ENCODE measurements at regions not wholly inside any gene's neighbourhood (a gene's known extent, or its start where the extent isn't known, plus 50 kb on each side); places are given as distances from the start of the nearest gene placed in this dataset.
"Not testable (repeated sequence)": the region's sequence is repeated elsewhere in the genome, so short reads cannot be mapped to it uniquely, and the experiment has no call there.

DNA sequence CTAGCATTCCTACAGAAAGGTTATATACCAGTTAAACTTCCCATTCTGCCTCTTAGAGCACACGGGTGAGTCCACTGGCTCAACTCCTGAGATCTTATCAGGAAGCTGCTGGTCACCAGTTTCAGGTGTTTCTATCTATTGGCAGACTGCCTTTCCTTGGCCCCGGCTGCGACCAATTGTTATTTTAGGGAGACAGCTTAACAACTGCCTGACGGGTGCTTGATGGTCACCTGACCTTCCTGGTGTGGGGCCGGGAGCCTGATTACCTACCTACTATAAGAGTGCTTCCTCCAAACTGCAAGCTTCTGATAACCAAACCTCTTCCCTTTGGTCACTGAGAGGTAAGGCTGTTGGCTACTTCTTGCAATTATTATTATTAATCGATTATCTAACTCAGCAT is 122.1 kb upstream of the XIRP2 start:
- DNase-seq = no peak
- ATAC-seq (replicated peaks) = no peak
- Mint-ChIP-seq H3K27me3 (no peaks in the 10 kb centered on the region), H3K4me1 (peaks cover 0 to 5% of the 10 kb centered on the region in 2 donors), H3K9me3 (peaks cover 0 to 3% of the 10 kb centered on the region in 2 donors), H3K4me3 (no peak overlapping the region), H3K36me3 (no peaks in the 10 kb centered on the region), H3K27ac (no peak overlapping the region)

DNA sequence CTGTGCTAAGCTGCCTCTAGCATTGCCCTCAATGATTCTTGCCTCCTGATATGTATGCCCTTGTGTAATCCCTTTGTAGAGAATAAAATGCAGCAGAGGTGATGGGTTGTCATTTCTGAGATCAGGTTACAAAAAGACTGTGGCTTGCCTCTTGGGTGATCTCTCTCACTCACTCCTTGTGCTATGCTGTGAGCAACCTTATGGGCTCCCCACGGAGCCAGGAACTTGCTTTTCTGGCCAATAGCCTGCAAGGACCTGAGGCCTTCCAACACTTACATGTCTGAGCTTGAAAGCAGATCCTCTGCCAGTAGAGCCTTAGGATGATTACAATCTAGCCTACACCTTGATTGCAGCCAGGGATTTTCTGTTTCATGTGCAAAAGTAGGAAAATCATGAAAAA is 123.1 kb upstream of the XIRP2 start:
- ATAC-seq (replicated peaks) (no peak), DNase-seq (no peak)
- Mint-ChIP-seq H3K27ac (no peak overlapping the region), H3K36me3 (no peaks in the 10 kb centered on the region), H3K4me1 (peaks cover 0 to 5% of the 10 kb centered on the region in 2 donors), H3K27me3 (no peaks in the 10 kb centered on the region), H3K4me3 (no peak overlapping the region), H3K9me3 (peaks cover 0 to 3% of the 10 kb centered on the region in 2 donors)

DNA sequence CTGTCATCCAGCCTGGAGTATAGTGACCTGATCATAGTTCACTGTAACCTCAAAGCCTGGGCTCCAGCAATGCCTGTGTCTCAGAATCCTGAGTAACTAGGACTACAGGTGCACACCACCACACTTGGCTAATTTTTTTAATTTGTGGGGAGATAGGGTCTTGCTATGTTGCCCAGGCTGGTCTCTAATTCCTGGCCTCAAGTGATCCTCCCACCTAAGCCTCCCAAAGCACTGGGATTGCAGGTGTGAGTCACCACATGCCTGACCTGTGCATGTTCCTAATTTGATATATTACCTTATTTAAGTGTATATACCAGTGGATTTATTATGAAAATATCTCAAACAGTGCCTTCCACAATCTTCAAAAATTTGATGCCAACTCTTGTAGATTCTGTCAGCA is 123.6 kb upstream of the XIRP2 start:
- Mint-ChIP-seq H3K4me3 (no peak overlapping the region), H3K4me1 (peaks cover 0 to 5% of the 10 kb centered on the region in 2 donors), H3K27me3 (no peaks in the 10 kb centered on the region), H3K9me3 (peaks cover 0 to 3% of the 10 kb centered on the region in 2 donors), H3K36me3 (no peaks in the 10 kb centered on the region), H3K27ac (no peak overlapping the region)
- no peak for DNase-seq
- ATAC-seq (replicated peaks) = no peak

DNA sequence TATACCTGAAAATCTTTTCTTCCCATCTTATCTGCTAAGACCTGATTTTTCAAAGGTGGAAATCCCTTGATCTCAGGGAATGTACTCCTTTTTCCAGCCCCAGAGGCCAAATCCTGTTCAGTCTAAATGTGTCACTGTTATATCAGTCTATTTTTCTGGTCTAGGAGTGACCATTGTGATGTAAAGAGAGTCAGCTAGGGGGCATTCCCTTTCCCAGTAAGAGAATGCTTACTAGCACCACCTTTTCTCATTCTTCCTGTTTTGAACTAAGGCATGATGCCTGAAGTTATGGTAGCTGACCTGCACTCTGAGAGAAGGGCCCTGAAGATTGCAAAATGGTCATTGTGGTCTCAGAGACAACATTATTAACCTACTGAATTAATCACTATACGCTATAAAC is 124.1 kb upstream of the XIRP2 start:
- H3K27me3 Mint-ChIP-seq = no peaks in the 10 kb centered on the region
- H3K36me3 Mint-ChIP-seq = no peaks in the 10 kb centered on the region
- H3K4me3 Mint-ChIP-seq = no peak overlapping the region
- H3K4me1 Mint-ChIP-seq = peaks cover 0 to 5% of the 10 kb centered on the region in 2 donors
- peaks cover 0 to 1% of the 10 kb centered on the region in 2 donors for H3K9me3 Mint-ChIP-seq
- DNase-seq = no peak
- H3K27ac Mint-ChIP-seq = no peak overlapping the region
- no peak for ATAC-seq (replicated peaks)

DNA sequence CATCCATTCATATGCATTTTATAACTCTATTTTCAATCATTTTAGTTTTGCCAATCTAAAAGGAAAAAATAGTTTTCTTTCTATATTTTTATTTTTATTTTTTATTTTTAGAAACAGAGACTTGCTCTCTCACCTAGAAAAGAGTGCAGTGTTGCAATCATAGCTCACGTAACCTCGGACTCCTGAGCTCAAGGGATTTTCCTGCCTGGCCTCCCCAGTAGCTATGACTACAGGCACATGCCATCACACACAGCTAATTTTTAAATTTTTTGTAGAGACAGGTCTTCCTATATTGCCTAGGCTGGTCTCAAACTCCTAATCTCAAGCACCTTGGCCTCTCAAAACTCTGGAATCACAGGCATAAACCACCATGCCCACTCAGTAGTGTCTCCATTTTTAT is 125.5 kb upstream of the XIRP2 start:
- Mint-ChIP-seq H3K4me3 (no peak overlapping the region), H3K27ac (no peak overlapping the region), H3K4me1 (no peaks in the 10 kb centered on the region), H3K36me3 (no peaks in the 10 kb centered on the region), H3K9me3 (peaks cover 0 to 1% of the 10 kb centered on the region in 2 donors), H3K27me3 (no peaks in the 10 kb centered on the region)
- ATAC-seq (replicated peaks) (no peak), DNase-seq (no peak)

DNA sequence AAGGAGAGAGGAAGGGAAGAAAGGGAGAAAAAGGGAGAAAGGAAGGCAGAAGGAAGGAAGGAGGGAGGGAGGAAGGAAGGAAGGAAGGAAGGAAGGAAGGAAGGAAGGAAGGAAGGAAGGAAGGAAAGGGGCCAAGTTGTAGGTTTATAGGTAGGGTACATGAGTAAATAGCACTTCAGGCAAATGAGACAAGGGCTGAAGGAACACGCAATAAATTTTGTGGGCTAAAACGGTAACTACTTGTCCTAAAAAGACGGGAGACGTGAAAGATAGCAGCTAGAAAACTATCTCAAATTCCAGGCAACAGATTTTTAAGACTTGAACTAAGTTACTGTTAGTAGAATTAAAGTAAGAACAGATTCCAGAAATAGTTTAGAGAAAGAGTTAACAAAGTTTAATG is 129.3 kb upstream of the XIRP2 start:
- no peaks in the 10 kb centered on the region for H3K27me3 Mint-ChIP-seq
- H3K9me3 Mint-ChIP-seq = no peaks in the 10 kb centered on the region
- ATAC-seq (replicated peaks) (no peak), DNase-seq (no peak)
- H3K36me3 Mint-ChIP-seq = no peaks in the 10 kb centered on the region
- no peak overlapping the region for H3K27ac Mint-ChIP-seq
- no peaks in the 10 kb centered on the region for H3K4me1 Mint-ChIP-seq
- H3K4me3 Mint-ChIP-seq = no peak overlapping the region

DNA sequence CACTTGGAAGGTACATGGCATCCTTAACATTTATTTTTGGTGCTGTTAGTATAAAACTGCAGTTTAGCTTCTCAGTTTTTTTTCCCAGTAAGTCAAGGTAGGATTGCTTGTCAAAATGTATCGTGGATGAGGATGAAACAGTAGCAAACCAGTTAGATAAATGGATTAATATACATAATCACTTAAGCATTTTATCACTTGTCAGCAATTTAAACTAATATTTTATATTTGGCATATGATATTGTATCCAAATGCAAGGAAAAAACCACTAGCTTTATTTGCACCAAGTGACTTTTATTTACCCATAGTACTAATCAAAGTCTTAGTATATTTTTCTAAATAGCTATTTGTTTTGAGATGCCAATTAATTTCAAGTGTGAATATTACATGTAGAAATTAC is 137.7 kb upstream of the XIRP2 start:
- Mint-ChIP-seq H3K27me3 (no peaks in the 10 kb centered on the region), H3K36me3 (no peaks in the 10 kb centered on the region), H3K4me3 (no peak overlapping the region), H3K27ac (no peak overlapping the region), H3K9me3 (peaks cover under 1 to 5% of the 10 kb centered on the region in 2 donors), H3K4me1 (no peaks in the 10 kb centered on the region)
- DNase-seq = no peak
- no peak for ATAC-seq (replicated peaks)

DNA sequence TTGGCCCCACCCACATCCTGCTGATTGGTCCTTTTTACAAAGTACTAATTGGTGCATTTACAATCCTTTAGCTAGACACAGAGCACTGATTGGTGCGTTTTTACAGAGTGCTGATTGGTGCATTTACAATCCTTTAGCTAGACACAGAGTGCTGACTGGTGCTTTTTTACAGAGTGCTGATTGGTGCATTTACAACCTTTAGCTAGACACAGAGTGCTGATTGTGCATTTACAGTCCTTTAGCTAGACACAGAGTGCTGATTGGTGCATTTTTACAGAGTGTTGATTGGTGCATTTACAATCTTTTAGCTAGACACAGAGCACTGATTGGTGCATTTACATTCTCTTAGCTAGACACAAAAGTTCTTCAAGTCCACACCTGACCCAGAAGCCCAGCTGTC is 144.2 kb upstream of the XIRP2 start:
- not testable (repeated sequence) for H3K4me3 Mint-ChIP-seq; DNase-seq; H3K4me1 Mint-ChIP-seq; H3K27me3 Mint-ChIP-seq; ATAC-seq (replicated peaks); H3K27ac Mint-ChIP-seq
- H3K36me3 Mint-ChIP-seq = peaks cover 0 to 14% of the 10 kb centered on the region in 2 donors
- peaks cover 23 to 30% of the 10 kb centered on the region in 2 donors for H3K9me3 Mint-ChIP-seq

DNA sequence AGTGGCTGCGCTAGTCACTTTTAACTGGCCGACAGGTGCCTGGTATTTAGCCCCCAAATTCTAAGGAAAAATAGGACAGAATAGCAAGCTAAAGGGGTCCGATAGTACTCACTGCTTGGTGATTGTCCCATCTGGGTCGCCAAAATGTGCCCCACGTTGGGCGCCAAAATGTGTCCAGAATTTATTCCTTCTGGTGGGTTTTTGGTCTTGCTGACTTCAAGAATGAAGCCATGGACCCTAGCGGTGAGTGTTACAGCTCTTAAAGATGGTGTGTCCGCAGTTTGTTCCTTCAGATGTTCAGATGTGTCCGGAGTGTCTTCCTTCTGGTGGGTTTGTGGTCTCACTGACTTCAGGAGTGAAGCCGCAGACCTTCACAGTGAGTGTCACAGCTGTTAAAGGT is 144.8 kb upstream of the XIRP2 start:
- not testable (repeated sequence) for DNase-seq; H3K27me3 Mint-ChIP-seq; ATAC-seq (replicated peaks); H3K27ac Mint-ChIP-seq; H3K4me1 Mint-ChIP-seq; H3K4me3 Mint-ChIP-seq
- peaks cover 0 to 14% of the 10 kb centered on the region in 2 donors for H3K36me3 Mint-ChIP-seq
- H3K9me3 Mint-ChIP-seq = peaks cover 27 to 30% of the 10 kb centered on the region in 2 donors

DNA sequence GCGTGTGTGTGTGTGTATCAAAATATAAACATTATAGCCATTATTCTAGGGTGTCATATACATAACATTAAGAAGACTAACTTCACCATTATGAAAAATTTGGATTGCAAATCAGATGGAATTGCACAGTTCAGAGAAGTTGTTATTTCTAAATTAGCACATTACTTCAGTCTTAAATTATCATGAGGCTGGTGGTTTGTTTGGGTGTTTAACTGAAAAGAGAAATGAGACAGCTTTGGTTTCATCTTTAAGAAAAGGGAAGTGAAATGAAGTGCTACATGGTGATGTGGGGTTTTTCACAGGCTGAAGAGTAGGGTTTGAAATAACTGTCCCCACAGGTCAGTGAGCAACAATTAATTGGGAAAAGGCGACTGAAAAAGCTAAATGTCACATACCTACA is 161.2 kb upstream of the XIRP2 start:
- DNase-seq (no peak), ATAC-seq (replicated peaks) (peak; percentile 99)
- H3K36me3 Mint-ChIP-seq = peaks cover 20 to 28% of the 10 kb centered on the region in 2 donors
- H3K27me3 Mint-ChIP-seq = peaks cover 0 to 3% of the 10 kb centered on the region in 2 donors
- H3K27ac Mint-ChIP-seq = peak overlapping the region; percentile 32
- H3K4me3 Mint-ChIP-seq = peak overlapping the region; percentile 15 to 38
- H3K9me3 Mint-ChIP-seq = peaks cover 23 to 32% of the 10 kb centered on the region in 2 donors
- H3K4me1 Mint-ChIP-seq = peaks cover 21 to 40% of the 10 kb centered on the region in 2 donors

DNA sequence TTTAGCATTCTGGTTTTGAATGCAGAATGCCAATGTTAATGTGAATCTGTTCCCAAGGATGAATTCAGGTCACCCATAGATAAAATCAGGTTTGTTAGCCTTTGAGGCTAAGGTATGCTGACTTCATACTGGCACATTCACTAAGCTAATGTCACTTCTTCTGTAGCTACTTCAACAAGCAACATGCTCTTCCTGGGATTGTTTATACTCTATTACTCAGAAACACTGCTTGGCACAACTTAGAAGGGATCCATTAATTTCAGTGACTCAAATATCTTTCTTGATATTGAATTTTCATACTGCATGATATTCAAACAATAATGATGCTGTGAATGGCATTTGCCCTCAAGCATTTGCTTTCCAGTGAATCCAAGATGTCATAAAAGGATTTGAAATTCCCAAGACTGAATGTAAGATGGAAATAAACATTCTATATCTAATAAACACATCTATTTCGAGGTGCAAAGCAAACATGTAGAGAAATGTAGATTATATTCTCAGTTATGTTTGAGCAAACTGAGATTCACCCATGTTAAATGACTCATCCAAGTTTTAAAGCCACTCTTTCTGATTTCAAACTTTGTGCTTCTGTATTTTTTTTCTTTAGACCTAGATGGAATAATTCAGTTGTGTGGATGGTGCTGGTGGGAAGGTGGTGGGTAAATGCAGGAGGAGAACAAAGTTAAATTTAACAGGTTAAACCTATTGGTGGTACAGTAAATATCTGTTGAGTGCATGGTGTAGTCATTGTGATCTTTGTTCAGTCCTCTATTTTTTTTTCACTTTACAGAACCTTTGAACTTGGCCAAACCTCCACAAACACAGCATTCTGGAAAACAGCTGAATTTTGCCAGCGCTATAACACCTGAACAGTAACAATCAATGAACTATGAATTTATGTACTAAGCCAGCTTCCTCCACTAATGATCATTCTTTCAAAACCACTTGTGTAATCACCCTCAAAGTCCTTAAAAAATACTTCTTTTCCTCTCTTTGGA is 162.1 kb upstream of the XIRP2 start:
- ATAC-seq (replicated peaks) (peak in 1 of 2 donors; percentile 1), DNase-seq (no peak)
- Mint-ChIP-seq H3K9me3 (peaks cover 24 to 38% of the 10 kb centered on the region in 2 donors), H3K4me1 (peaks cover 22 to 40% of the 10 kb centered on the region in 2 donors), H3K27me3 (peaks cover 0 to 3% of the 10 kb centered on the region in 2 donors), H3K4me3 (peak overlapping the region in 1 of 2 donors; percentile 38), H3K27ac (no peak overlapping the region), H3K36me3 (peaks cover 23 to 29% of the 10 kb centered on the region in 2 donors)

DNA sequence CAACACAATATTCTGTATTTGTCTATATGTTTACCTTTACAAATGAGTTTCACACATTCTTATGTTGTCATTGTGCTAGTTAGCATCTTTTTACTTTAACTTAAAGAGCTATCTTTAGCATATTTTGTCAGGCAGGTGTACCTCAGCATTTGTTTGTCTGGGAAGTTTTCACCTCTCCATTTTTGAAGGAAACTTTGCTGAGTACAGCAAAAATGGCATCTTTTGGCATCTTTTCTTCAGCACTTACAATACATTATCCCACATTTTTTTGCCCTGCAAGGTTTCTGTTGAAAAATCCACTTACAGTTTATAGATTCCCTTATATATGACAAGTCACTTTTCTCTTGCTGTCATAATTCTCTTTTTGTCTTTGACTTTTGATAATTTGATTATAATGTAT is 171.3 kb upstream of the XIRP2 start:
- Mint-ChIP-seq H3K27me3 (peaks cover 0 to 12% of the 10 kb centered on the region in 2 donors), H3K27ac (no peak overlapping the region), H3K4me1 (peaks cover 0 to under 1% of the 10 kb centered on the region in 2 donors), H3K4me3 (no peak overlapping the region), H3K9me3 (peaks cover 11 to 13% of the 10 kb centered on the region in 2 donors), H3K36me3 (peaks cover under 1 to 5% of the 10 kb centered on the region in 2 donors)
- ATAC-seq (replicated peaks) (no peak), DNase-seq (no peak)

DNA sequence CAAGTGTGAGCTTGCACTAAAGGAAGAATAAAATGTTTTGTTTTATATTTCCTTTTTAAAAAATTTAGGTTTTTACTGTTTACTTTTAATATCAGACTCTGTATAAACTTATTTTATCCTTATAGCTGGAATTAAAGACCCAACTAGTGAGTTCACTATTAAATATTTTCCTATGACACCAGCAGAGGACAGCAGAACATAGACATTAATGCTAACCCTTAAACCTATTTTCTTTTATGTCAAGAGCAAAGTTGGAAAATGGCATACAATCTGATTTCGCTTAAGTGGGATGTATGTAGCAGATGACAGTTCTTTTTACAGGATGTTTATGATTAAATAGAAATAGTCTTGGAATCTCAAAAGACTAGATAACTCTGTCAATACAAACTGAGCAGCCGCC is 188.2 kb upstream of the XIRP2 start:
- DNase-seq = no peak

DNA sequence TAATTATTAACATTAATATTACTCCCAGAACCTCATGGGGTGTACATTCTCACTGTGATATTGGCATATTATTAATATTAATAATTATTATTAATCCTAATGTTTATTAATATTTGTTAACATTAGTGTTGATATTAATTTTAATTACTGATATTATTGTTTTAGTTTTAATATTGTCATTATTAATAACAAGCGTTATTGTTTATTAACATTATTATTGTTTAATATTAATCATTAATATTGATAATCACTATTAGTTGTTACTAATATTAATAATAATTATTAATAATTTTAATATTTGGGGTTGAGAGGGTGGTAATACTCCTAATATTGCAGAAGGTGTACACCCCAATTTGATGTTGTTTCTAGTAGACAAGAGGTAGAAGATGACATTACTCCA is 193.1 kb upstream of the XIRP2 start:
- no peak for DNase-seq
- ATAC-seq (replicated peaks) = no peak
- H3K27ac Mint-ChIP-seq = no peak overlapping the region
- H3K36me3 Mint-ChIP-seq = no peaks in the 10 kb centered on the region
- H3K27me3 Mint-ChIP-seq = no peaks in the 10 kb centered on the region
- H3K4me1 Mint-ChIP-seq = no peaks in the 10 kb centered on the region
- H3K4me3 Mint-ChIP-seq = no peak overlapping the region
- peaks cover 5 to 15% of the 10 kb centered on the region in 2 donors for H3K9me3 Mint-ChIP-seq

More for the DNA sequence above, 188.2 kb upstream of the XIRP2 start:
- H3K27me3 Mint-ChIP-seq = no peaks in the 10 kb centered on the region
- H3K4me3 Mint-ChIP-seq = no peak overlapping the region
- ATAC-seq (replicated peaks) = no peak
- H3K36me3 Mint-ChIP-seq = no peaks in the 10 kb centered on the region
- H3K4me1 Mint-ChIP-seq = no peaks in the 10 kb centered on the region
- H3K27ac Mint-ChIP-seq = no peak overlapping the region
- no peaks in the 10 kb centered on the region for H3K9me3 Mint-ChIP-seq

DNA sequence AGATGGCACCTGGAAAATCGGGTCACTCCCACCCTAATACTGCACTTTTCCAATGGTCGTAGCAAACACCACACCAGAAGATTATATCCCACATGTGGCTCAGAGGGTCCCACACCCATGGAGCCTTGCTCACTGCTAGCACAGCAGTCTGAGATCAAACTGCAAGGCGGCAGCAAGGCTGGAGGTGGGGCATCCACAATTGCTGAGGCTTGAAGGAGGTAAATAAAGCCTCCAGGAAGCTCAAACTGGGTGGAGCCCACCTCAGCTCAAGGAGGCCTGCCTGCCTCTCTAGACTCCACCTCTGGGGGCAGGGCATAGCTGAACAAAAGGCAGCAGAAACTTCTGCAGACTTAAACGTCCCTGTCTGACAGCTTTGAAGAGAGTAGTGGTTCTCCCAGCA is 192.0 kb upstream of the SCN7A start:
- not testable (repeated sequence) for ATAC-seq (replicated peaks); H3K4me3 Mint-ChIP-seq; H3K9me3 Mint-ChIP-seq; H3K27me3 Mint-ChIP-seq; H3K4me1 Mint-ChIP-seq; DNase-seq; H3K27ac Mint-ChIP-seq; H3K36me3 Mint-ChIP-seq
